HCT116 (cell line): ENCODE measurements at regions not wholly inside any gene's neighbourhood (a gene's known extent, or its start where the extent isn't known, plus 50 kb on each side); places are given as distances from the start of the nearest gene placed in this dataset.
"Not testable (repeated sequence)": the region's sequence is repeated elsewhere in the genome, so short reads cannot be mapped to it uniquely, and the experiment has no call there.

Source experiments
- ATAC-seq: fragments of 200-7000 bp; cut with Tn5 transposase; 2 replicates; pipeline ENCODE4 v1.9.1; 2020; ENCODE audit warnings: mild to moderate bottlenecking, moderate library complexity
- BruUV-seq: library from RNA; stranded (reverse); fragments of 400-500 nt; replicated peaks from 2 replicates; lab custom pipeline; 2021; lab: Mats Ljungman, UMichigan
- CTCF ChIA-PET: fragments of 300-600 bp; sonication (Branson Sonifier 250); formaldehyde crosslinking; loops from one replicate; lab custom pipeline; 2021; ENCODE audit warnings: antibody characterized with exemption; lab: Charles Lee
- POLR2A ChIA-PET: fragments of 300-600, 350-600 bp; sonication (Branson Sonifier 250); formaldehyde crosslinking; loops from one replicate; lab custom pipeline; 2021; ENCODE audit warnings: antibody characterized with exemption; lab: Charles Lee
- RAD21 ChIA-PET, 2 experiments: fragments of 300-600 bp; sonication (Branson Sonifier 250); formaldehyde crosslinking; loops; one replicate each; lab custom pipeline; 2023; ENCODE audit warnings: low total read pairs in 2 of 2; ENCODE audit not compliant: uncharacterized antibody in 2 of 2, unreplicated experiment in 2 of 2, low non-redundant PET in 1 of 2; lab: Charles Lee
- DNase-seq: peaks from one replicate; pipeline ENCODE4 v3.0.0-alpha.2; 2010; ENCODE audit warnings: low read depth, low spot score
- H2AFZ ChIP-seq: fragments of 200-600 bp; shearing (Covaris generic), sonication (generic); 2 replicates; pipeline ENCODE4 v1.6.1; 2017; ENCODE audit warnings: low read depth, mixed run types, mixed read lengths, antibody characterized with exemption, low read length; ENCODE audit not compliant: poor library complexity, severe bottlenecking
- H3K27ac ChIP-seq: 2 replicates; pipeline ENCODE4 v1.5.1; 2012; ENCODE audit warnings: low read depth, low read length
- H3K27me3 ChIP-seq: fragments of 200-600 bp; sonication (generic); 2 replicates; pipeline ENCODE4 v1.6.1; 2016; ENCODE audit warnings: mixed run types, low read length, mixed read lengths; ENCODE audit not compliant: insufficient read depth
- H3K36me3 ChIP-seq, 2 experiments: fragments of 200-500 bp in 1 of 2; fragments of 200-600 bp in 1 of 2; sonication (Bioruptor generic) in 1 of 2; sonication (generic) in 1 of 2; 2 replicates each; pipeline versions ENCODE4 v1.5.1 to v1.6.1; 2014 to 2016; ENCODE audit warnings: low read length in 2 of 2, inconsistent platforms in 1 of 2, mixed read lengths in 1 of 2, mixed run types in 1 of 2; ENCODE audit not compliant: insufficient read depth in 2 of 2, control insufficient read depth in 1 of 2
- H3K4me1 ChIP-seq, 2 experiments: fragments of 200-600 bp in 1 of 2; sonication (generic) in 1 of 2; 2 replicates each; pipeline versions ENCODE4 v1.5.1 to v1.6.1; 2012 to 2017; ENCODE audit warnings: low read length in 2 of 2, inconsistent platforms in 1 of 2, mild to moderate bottlenecking in 1 of 2, mixed read lengths in 1 of 2, mixed run types in 1 of 2, moderate library complexity in 1 of 2; ENCODE audit not compliant: insufficient read depth in 2 of 2, control insufficient read depth in 1 of 2
- H3K4me2 ChIP-seq: fragments of 200-600 bp; sonication (generic); 2 replicates; pipeline ENCODE4 v1.6.1; 2017; ENCODE audit warnings: mixed run types, low read length, mixed read lengths
- H3K4me3 ChIP-seq, 2 experiments: fragments of 200-600 bp in 1 of 2; sonication (generic) in 1 of 2; replicated peaks in 1 of 2; 2 replicates each; pipeline ENCODE4 v1.5.1; 2011 to 2016; ENCODE audit warnings: low read length in 2 of 2, control low read depth in 1 of 2, low read depth in 1 of 2, mild to moderate bottlenecking in 1 of 2, mixed read lengths in 1 of 2, mixed run types in 1 of 2
- H3K79me2 ChIP-seq: fragments of 200-600 bp; sonication (generic); 2 replicates; pipeline ENCODE4 v1.6.1; 2017; ENCODE audit warnings: mild to moderate bottlenecking, mixed run types, low read length, moderate library complexity, mixed read lengths; ENCODE audit not compliant: insufficient read depth
- H3K9ac ChIP-seq: fragments of 200-600 bp; sonication (generic); 2 replicates; pipeline ENCODE4 v1.6.1; 2016; ENCODE audit warnings: low read length, mixed read lengths
- H3K9me2 ChIP-seq: fragments of 200-600 bp; sonication (generic), shearing (Covaris generic); 2 replicates; pipeline ENCODE4 v1.6.1; 2017; ENCODE audit warnings: mixed run types, mild to moderate bottlenecking, moderate library complexity; ENCODE audit not compliant: insufficient read depth
- H3K9me3 ChIP-seq, 2 experiments: fragments of 200-500 bp in 1 of 2; fragments of 200-600 bp in 1 of 2; sonication (Bioruptor generic) in 1 of 2; sonication (generic) in 1 of 2; 2 replicates each; pipeline ENCODE4 v1.6.1; 2014 to 2017; ENCODE audit warnings: low read length in 2 of 2, mixed read lengths in 2 of 2, inconsistent platforms in 1 of 2, low read depth in 1 of 2, mild to moderate bottlenecking in 1 of 2, mixed run types in 1 of 2, moderate library complexity in 1 of 2; ENCODE audit not compliant: control insufficient read depth in 1 of 2, insufficient read depth in 1 of 2
- H4K20me1 ChIP-seq: fragments of 200-600 bp; sonication (generic), shearing (Covaris generic); 2 replicates; pipeline ENCODE4 v1.6.1; 2017; ENCODE audit warnings: mixed run types, mild to moderate bottlenecking, moderate library complexity; ENCODE audit not compliant: insufficient read depth
- CBX3 ChIP-seq: IDR thresholded peaks from 2 replicates; pipeline ENCODE4 v1.6.1; 2012; ENCODE audit warnings: low read depth
- CEBPB ChIP-seq: IDR thresholded peaks from 2 replicates; pipeline ENCODE4 v1.6.1; 2012; ENCODE audit warnings: low read depth
- CTCF ChIP-seq, 3 experiments: fragments of 200-600 bp in 1 of 3; sonication (generic) in 1 of 3; IDR thresholded peaks in 2 of 3; conservative IDR thresholded peaks in 1 of 3; 2 replicates each; pipeline ENCODE4 v1.5.1; 2012 to 2017; ENCODE audit warnings: low read depth in 2 of 3, low read length in 2 of 3, antibody characterized with exemption in 1 of 3, borderline replicate concordance in 1 of 3, control low read depth in 1 of 3, mild to moderate bottlenecking in 1 of 3, mixed read lengths in 1 of 3, mixed run types in 1 of 3, moderate library complexity in 1 of 3; ENCODE audit not compliant: insufficient read depth in 1 of 3
- EGR1 ChIP-seq: IDR thresholded peaks from 2 replicates; pipeline ENCODE4 v1.6.1; 2012; ENCODE audit warnings: low read depth
- EZH2 ChIP-seq: fragments of 200-600 bp; sonication (generic); IDR thresholded peaks from 2 replicates; pipeline ENCODE4 v1.6.1; 2017; ENCODE audit warnings: antibody characterized with exemption, mixed run types
- EZH2phosphoT487 ChIP-seq: fragments of 200-600 bp; IDR thresholded peaks from 2 replicates; pipeline ENCODE4 v1.6.1; 2018; ENCODE audit warnings: antibody characterized with exemption, borderline replicate concordance
- FOSL1 ChIP-seq: IDR thresholded peaks from 2 replicates; pipeline ENCODE4 v1.6.1; 2012; ENCODE audit warnings: low read depth
- MAX ChIP-seq: IDR thresholded peaks from 2 replicates; pipeline ENCODE4 v1.6.1; 2012
- POLR2A ChIP-seq: IDR thresholded peaks from 2 replicates; pipeline ENCODE4 v1.7.0; 2011; ENCODE audit warnings: borderline replicate concordance; ENCODE audit not compliant: insufficient read depth, insufficient read length; ENCODE audit errors: extremely low read depth
- POLR2AphosphoS5 ChIP-seq: IDR thresholded peaks from 2 replicates; pipeline ENCODE4 v1.6.1; 2011; ENCODE audit warnings: mild to moderate bottlenecking, low read depth, low read length, moderate library complexity
- RAD21 ChIP-seq: IDR thresholded peaks from 2 replicates; pipeline ENCODE4 v1.6.1; 2012; ENCODE audit warnings: low read depth, mild to moderate bottlenecking
- REST ChIP-seq: IDR thresholded peaks from 2 replicates; pipeline ENCODE4 v1.6.1; 2012; ENCODE audit warnings: low read depth
- YY1 ChIP-seq: IDR thresholded peaks from 2 replicates; pipeline ENCODE4 v1.6.1; 2011; ENCODE audit warnings: low read length, low read depth, moderate library complexity, mild to moderate bottlenecking; ENCODE audit not compliant: insufficient replicate concordance; ENCODE audit errors: extremely low read depth
- ZFX ChIP-seq: fragments of 450-650 bp; IDR thresholded peaks from 2 replicates; pipeline ENCODE4 v1.6.1; 2017
- ZNF274 ChIP-seq: fragments of 200-500 bp; sonication (Bioruptor generic); IDR thresholded peaks from 2 replicates; pipeline ENCODE4 v1.6.1; 2014; ENCODE audit warnings: mild to moderate bottlenecking, low read depth, low read length, inconsistent platforms
- intact Hi-C: fragments of 100-400 bp; cut with micrococcal nuclease; formaldehyde crosslinking; loops from 2 replicates; pipeline ENCODE4 v1.10.0; 2022

GRCh38 chr3:73155441-73155840, 94.0 kb downstream of the EBLN2 start:
- H4K20me1 ChIP-seq, H2AFZ ChIP-seq, H3K36me3 ChIP-seq, H3K4me2 ChIP-seq, H3K79me2 ChIP-seq, H3K9me2 ChIP-seq, DNase-seq, RAD21 ChIA-PET, CTCF ChIA-PET, H3K9ac ChIP-seq, intact Hi-C loops, H3K4me3 ChIP-seq, H3K27me3 ChIP-seq, H3K4me1 ChIP-seq, ATAC-seq, H3K27ac ChIP-seq, POLR2A ChIA-PET, H3K9me3 ChIP-seq, BruUV-seq: not testable (repeated sequence)

- H3K9me2 ChIP-seq, result no peaks in the 10 kb centered on the region
- no peaks in the 10 kb centered on the region for H3K4me1 ChIP-seq
- no peaks in the 10 kb centered on the region for H4K20me1 ChIP-seq
- ChIA-PET RAD21 (no interaction called here), POLR2A (no interaction called here), CTCF (no interaction called here)
- H3K79me2 ChIP-seq, result no peaks in the 10 kb centered on the region
- no peaks in the 10 kb centered on the region for H3K36me3 ChIP-seq
- intact Hi-C loops, result no loop called here
- BruUV-seq, result no TSS peak
- H3K27me3 ChIP-seq, result peaks cover 34% of the 10 kb centered on the region
- H3K27ac ChIP-seq, result no peak overlapping the region
- H3K9ac ChIP-seq, result no peak overlapping the region
- ATAC-seq (no peak), DNase-seq (no peak)
- H2AFZ ChIP-seq, result no peak overlapping the region
- H3K9me3 ChIP-seq, result no peaks in the 10 kb centered on the region
- H3K4me2 ChIP-seq, result no peak overlapping the region
- H3K4me3 ChIP-seq, result no peak overlapping the region
- no peak for TF ChIP-seq EZH2
- no peak for TF ChIP-seq POLR2A
- TF ChIP-seq FOSL1, result no peak
- no peak for TF ChIP-seq RAD21
- TF ChIP-seq YY1, result no peak
- no peak for TF ChIP-seq CBX3
- no peak for TF ChIP-seq EGR1
- no peak for TF ChIP-seq CTCF (IDR thresholded peaks at IDR 0.05 in 2 of 3, conservative IDR thresholded peaks at IDR 0.05 in 1 of 3; ENCODE audit: borderline replicate concordance in 1 of 3, insufficient read depth in 1 of 3, low read depth in 2 of 3, low read length in 2 of 3)
- no peak for TF ChIP-seq ZFX
- no peak for TF ChIP-seq CEBPB
- no peak for TF ChIP-seq ZNF274
- no peak for TF ChIP-seq EZH2phosphoT487
- TF ChIP-seq REST, result no peak
- TF ChIP-seq POLR2AphosphoS5, result no peak
- TF ChIP-seq MAX, result no peak
Observed at GRCh38 chr3:73164622-73165021, 103.2 kb downstream of the EBLN2 start.
